BLaER1 (cell line): ENCODE measurements at regions not wholly inside any gene's neighbourhood (a gene's known extent, or its start where the extent isn't known, plus 50 kb on each side); places are given as distances from the start of the nearest gene placed in this dataset.
"Not testable (repeated sequence)": the region's sequence is repeated elsewhere in the genome, so short reads cannot be mapped to it uniquely, and the experiment has no call there.

Source experiments
- H3K27ac ChIP-seq: shearing (Covaris generic); formaldehyde crosslinking; 2 replicates; pipeline ENCODE4 v1.8.1; 2022
- H3K27me3 ChIP-seq: shearing (Covaris generic); formaldehyde crosslinking; 2 replicates; pipeline ENCODE4 v1.8.1; 2022
- H3K36me3 ChIP-seq: shearing (Covaris generic); formaldehyde crosslinking; 2 replicates; pipeline ENCODE4 v1.8.1; 2022
- H3K4me1 ChIP-seq: shearing (Covaris generic); formaldehyde crosslinking; 2 replicates; pipeline ENCODE4 v1.8.1; 2022
- H3K4me2 ChIP-seq: shearing (Covaris generic); formaldehyde crosslinking; 2 replicates; pipeline ENCODE4 v1.8.1; 2022
- H3K4me3 ChIP-seq: shearing (Covaris generic); formaldehyde crosslinking; 2 replicates; pipeline ENCODE4 v1.8.1; 2022
- H3K9ac ChIP-seq: shearing (Covaris generic); formaldehyde crosslinking; 2 replicates; pipeline ENCODE4 v1.8.1; 2022
- H3K9me3 ChIP-seq: shearing (Covaris generic); formaldehyde crosslinking; 2 replicates; pipeline ENCODE4 v1.8.1; 2022
- H4K20me1 ChIP-seq: shearing (Covaris generic); formaldehyde crosslinking; 2 replicates; pipeline ENCODE4 v1.8.1; 2022
- Cebpa-rat ChIP-seq: shearing (Covaris generic); IDR thresholded peaks from 2 replicates; pipeline ENCODE4 v1.8.1; 2022

DNA sequence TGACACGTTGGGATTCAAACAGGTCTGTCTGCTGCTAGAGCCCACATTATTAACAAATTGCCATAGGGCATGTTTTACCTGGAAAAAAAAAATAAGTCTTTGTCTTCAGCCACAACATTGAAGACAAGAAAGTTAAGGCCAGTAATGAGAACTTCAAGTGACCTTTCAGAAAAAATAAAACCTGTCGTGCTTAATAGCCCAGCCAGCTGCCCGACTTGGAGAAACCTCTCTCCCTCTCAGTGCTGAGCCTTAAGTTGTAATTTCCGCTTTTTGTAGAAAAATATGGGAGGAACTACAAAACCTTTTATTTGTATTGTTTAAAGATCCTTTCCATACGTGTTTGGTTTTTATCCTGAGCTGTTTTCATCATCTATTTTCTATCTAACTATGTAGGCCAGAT lies 454.3 kb upstream of the SLITRK6 start:
- H3K9ac ChIP-seq, H3K27ac ChIP-seq, H3K9me3 ChIP-seq, H3K36me3 ChIP-seq, H3K4me2 ChIP-seq, H4K20me1 ChIP-seq, H3K4me1 ChIP-seq, H3K4me3 ChIP-seq, H3K27me3 ChIP-seq: not testable (repeated sequence)

DNA sequence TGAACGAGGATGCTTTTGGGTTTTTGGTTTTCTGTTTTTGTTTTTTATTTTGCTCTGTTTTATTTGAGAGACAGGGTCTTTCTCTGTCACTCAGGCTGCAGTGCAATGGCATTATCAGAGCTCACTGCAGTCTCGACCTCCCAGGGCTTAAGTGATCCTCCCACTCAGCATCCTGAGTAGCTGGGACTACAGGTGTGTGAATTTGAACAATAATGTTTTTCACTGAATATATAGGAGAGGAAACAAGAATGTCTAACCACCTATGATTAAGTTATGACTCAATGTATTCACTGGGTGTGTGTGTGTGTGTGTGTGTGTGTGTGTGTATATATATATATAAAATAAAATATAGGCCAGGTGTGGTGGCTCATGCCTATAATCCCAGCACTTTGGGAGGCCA lies 456.6 kb upstream of the SLITRK6 start:
- H3K4me3 ChIP-seq, H3K36me3 ChIP-seq, H4K20me1 ChIP-seq, H3K27ac ChIP-seq, H3K27me3 ChIP-seq, H3K9ac ChIP-seq, H3K9me3 ChIP-seq, H3K4me2 ChIP-seq, H3K4me1 ChIP-seq: not testable (repeated sequence)

DNA sequence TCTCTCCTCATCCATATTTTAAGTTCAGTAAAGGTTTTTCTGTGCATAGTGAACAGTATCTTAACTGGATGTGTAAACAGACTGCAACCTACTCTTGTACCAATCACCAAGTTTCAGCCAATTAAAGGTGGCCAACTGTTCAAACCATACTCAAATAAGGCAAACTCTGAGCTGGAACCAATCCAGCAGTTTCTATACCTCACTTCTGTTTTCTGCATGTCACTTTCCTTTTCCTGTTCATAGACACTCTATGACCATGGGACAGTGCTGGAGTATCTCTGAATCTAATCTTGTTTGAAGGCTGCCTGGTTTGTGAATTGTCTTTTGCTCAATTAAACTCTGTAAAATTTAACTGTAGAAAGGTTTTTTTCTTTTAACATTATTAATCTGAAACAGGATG lies 470.3 kb upstream of the SLITRK6 start:
- H3K9ac ChIP-seq, result no peak overlapping the region
- no peak overlapping the region for H3K27ac ChIP-seq
- H3K9me3 ChIP-seq, result no peaks in the 10 kb centered on the region
- H3K4me1 ChIP-seq, result no peaks in the 10 kb centered on the region
- TF ChIP-seq Cebpa-rat, result no peak
- no peaks in the 10 kb centered on the region for H4K20me1 ChIP-seq
- H3K36me3 ChIP-seq, result no peaks in the 10 kb centered on the region
- no peak overlapping the region for H3K4me3 ChIP-seq
- no peak overlapping the region for H3K4me2 ChIP-seq
- no peaks in the 10 kb centered on the region for H3K27me3 ChIP-seq

DNA sequence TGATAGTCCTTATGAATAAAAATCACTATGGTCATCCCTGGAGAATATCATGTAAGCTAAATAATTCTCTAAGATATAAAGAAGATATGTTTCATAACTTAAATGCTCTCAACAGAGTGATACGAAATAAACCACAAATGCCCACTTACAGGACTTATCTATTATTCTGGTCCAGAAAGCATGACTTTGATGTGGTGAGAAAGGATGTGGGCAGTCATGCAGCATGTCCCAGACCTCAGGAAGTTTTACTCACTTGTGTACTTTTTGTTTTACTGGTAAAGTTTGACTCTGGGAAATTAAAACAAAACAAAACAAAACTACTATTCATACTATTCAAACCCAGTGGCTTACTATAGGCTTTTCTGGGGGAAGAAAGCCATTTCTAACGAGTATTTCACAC lies 483.2 kb upstream of the SLITRK6 start:
- Histone ChIP-seq H3K36me3 (no peaks in the 10 kb centered on the region), H3K4me2 (peak overlapping the region; percentile 45), H4K20me1 (no peaks in the 10 kb centered on the region), H3K4me3 (no peak overlapping the region), H3K9ac (no peak overlapping the region), H3K27ac (no peak overlapping the region), H3K4me1 (peaks cover 13% of the 10 kb centered on the region), H3K27me3 (no peaks in the 10 kb centered on the region), H3K9me3 (no peaks in the 10 kb centered on the region)
- TF ChIP-seq Cebpa-rat, result no peak

DNA sequence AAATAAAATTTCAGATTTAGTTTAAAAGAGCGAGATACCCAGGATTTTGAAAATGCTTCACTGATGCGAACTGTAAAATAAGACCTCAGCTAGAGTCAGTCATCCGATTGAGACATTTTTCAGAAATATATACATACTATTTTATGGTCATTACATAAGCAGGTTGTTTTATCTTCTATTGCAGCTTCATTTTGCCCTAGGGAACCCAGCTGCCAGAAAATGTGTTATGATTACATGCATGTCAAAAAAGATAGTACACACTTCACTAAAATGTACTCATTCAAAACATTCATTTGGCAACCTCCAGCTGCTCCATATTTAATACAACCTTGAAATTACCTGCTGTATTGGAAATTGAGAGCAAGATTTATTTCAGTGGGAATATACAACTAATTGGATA lies 483.8 kb upstream of the SLITRK6 start:
- H3K4me3 ChIP-seq, result no peak overlapping the region
- 0 out of 2 replicates have a peak overlapping the region, but pooled peaks have one; percentile 45 for H3K4me2 ChIP-seq
- H3K4me1 ChIP-seq, result peaks cover 13% of the 10 kb centered on the region

DNA sequence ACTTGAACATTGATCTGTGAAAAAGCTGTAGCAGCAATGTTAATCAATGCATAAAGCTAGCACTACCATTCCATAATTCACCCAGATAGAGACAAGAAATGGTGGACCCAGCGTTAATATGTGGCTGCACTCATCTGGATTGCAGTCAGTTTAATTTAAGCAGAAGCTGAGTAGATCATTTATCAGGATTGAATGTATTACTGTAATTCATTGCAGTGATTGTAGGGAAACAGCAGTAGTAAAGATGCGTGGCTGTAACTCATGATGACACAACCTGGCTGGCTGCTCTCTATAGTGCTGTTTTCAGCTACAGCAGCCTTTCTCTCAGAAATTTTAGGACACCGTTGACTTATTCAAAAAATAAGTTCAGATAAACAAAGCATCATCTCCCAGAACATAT lies 499.5 kb upstream of the SLITRK6 start:
- Histone ChIP-seq H3K4me3 (no peak overlapping the region), H3K4me1 (no peaks in the 10 kb centered on the region), H3K27me3 (no peaks in the 10 kb centered on the region), H4K20me1 (no peaks in the 10 kb centered on the region), H3K36me3 (no peaks in the 10 kb centered on the region), H3K9me3 (no peaks in the 10 kb centered on the region), H3K27ac (no peak overlapping the region), H3K9ac (no peak overlapping the region), H3K4me2 (no peak overlapping the region)
- TF ChIP-seq Cebpa-rat, result no peak

More for the DNA sequence above, 483.8 kb upstream of the SLITRK6 start:
- Histone ChIP-seq H4K20me1 (no peaks in the 10 kb centered on the region), H3K27ac (no peak overlapping the region), H3K9me3 (no peaks in the 10 kb centered on the region), H3K36me3 (no peaks in the 10 kb centered on the region), H3K9ac (no peak overlapping the region), H3K27me3 (no peaks in the 10 kb centered on the region)
- TF ChIP-seq Cebpa-rat, result no peak

DNA sequence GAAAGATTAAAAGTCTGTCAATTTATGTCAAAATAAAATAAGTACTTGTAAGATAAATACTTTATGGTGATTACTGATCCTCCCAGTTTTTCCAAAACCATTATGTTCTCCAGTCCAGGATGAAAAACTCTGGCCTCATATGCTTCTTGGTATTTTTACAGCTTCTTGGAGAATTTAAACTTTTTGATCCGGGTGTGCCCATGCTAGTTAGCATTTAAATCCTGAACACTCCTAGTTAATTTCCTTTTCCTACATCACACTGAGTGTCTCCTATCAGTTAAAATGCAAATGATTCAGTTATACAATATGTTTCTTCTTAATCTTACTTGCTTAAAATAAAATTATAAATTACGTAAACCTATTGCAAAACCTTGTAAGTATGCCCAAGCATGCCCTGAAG lies 499.9 kb upstream of the SLITRK6 start:
- H3K9me3 ChIP-seq, result no peaks in the 10 kb centered on the region
- no peaks in the 10 kb centered on the region for H3K4me1 ChIP-seq
- H3K27me3 ChIP-seq, result no peaks in the 10 kb centered on the region
- H3K4me3 ChIP-seq, result no peak overlapping the region
- no peaks in the 10 kb centered on the region for H3K36me3 ChIP-seq
- H3K9ac ChIP-seq, result no peak overlapping the region
- TF ChIP-seq Cebpa-rat, result no peak
- no peak overlapping the region for H3K27ac ChIP-seq
- no peak overlapping the region for H3K4me2 ChIP-seq
- no peaks in the 10 kb centered on the region for H4K20me1 ChIP-seq

DNA sequence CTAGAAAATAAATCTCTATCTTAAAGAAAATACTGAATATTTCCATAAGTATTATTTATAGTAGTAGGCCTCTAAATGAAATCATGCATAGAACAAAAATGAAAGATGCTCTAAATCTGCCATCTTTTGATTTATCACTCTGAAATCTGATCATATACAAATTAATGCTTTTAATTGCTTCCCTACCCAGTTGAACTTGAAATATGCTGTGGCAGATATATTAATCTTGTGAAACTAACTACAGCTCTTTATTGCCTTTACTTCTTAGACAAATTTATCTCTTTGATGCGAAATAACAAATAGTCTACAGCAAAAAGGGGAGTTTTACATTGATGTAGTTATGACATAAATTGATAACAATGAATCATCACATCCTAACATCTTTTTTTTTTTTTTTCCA lies 510.7 kb upstream of the SLITRK6 start:
- Histone ChIP-seq H3K4me3 (no peak overlapping the region), H3K4me2 (no peak overlapping the region), H3K9me3 (no peaks in the 10 kb centered on the region), H4K20me1 (no peaks in the 10 kb centered on the region), H3K27me3 (no peaks in the 10 kb centered on the region), H3K9ac (no peak overlapping the region), H3K27ac (no peak overlapping the region), H3K36me3 (no peaks in the 10 kb centered on the region), H3K4me1 (no peaks in the 10 kb centered on the region)
- no peak for TF ChIP-seq Cebpa-rat

DNA sequence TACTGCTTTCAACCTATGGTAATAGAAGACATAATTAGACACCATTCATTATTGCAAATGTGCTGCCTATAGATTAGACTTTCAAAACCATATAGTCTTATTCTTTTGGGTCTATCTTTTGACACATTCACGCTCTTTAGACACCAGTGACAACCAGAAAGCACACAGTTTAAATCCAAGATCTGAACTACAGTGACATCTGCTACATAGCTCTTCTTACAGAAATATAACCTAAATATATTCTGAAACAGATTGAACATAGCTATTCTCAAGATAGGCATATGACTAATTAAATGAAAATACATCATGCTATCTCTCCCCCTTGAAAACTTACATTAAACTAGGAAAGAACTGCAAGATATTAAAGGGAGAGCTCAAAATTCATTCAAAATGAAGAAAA lies 514.2 kb upstream of the SLITRK6 start:
- H3K4me3 ChIP-seq, result no peak overlapping the region
- H3K27me3 ChIP-seq, result no peaks in the 10 kb centered on the region
- H3K27ac ChIP-seq, result no peak overlapping the region
- TF ChIP-seq Cebpa-rat, result no peak
- H3K9ac ChIP-seq, result no peak overlapping the region
- no peaks in the 10 kb centered on the region for H4K20me1 ChIP-seq
- H3K4me1 ChIP-seq, result peaks cover 5% of the 10 kb centered on the region; the same call in 1 of the 2 replicates
- H3K4me2 ChIP-seq, result no peak overlapping the region
- H3K9me3 ChIP-seq, result no peaks in the 10 kb centered on the region
- no peaks in the 10 kb centered on the region for H3K36me3 ChIP-seq

DNA sequence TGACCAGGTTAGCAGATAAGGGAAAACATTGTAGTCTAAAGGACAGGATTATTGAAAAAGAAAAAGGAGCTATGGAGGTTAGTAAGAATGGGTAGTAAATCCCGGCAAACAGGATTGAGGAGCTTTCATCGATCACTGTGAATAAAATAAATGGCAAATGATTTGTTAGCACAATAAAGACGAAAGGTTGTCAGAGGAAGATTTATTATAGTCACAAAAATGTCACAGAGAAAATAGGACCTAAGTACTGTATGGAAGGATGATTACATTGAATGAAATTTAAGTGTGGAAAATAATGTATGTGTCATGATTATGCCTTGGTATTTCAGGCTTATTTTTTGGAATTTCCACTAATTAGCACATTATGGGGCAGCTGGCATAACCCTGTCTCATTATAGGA lies 519.2 kb upstream of the SLITRK6 start:
- H3K4me1 ChIP-seq, result peaks cover 5% of the 10 kb centered on the region; the same call in 1 of the 2 replicates
- H3K27ac ChIP-seq, result no peak overlapping the region
- no peak for TF ChIP-seq Cebpa-rat
- H3K27me3 ChIP-seq, result no peaks in the 10 kb centered on the region
- H4K20me1 ChIP-seq, result no peaks in the 10 kb centered on the region
- H3K36me3 ChIP-seq, result no peaks in the 10 kb centered on the region
- no peaks in the 10 kb centered on the region for H3K9me3 ChIP-seq
- no peak overlapping the region for H3K4me2 ChIP-seq
- H3K9ac ChIP-seq, result no peak overlapping the region
- H3K4me3 ChIP-seq, result no peak overlapping the region

DNA sequence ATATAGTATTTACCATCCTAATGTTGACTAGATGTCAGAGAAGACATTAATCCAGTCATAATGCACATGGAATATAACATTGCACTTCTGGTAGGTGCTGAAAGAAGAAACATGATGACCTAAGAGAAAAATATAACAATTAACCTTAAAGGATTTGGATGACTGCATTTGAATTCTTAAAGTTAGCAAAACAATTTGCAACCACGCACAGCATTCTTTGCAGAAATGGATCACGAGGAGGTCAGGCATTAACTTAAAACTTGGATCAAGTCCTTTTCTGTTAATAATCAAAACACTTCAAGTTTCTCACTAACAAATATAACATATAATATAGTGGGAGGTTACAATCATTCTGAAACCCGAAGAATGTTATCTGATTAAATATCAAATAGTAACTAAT lies 525.0 kb upstream of the SLITRK6 start:
- no peak overlapping the region for H3K27ac ChIP-seq

More for the DNA sequence above, 525.0 kb upstream of the SLITRK6 start:
- TF ChIP-seq Cebpa-rat, result no peak
- Histone ChIP-seq H3K4me1 (no peaks in the 10 kb centered on the region), H3K27me3 (no peaks in the 10 kb centered on the region), H3K36me3 (no peaks in the 10 kb centered on the region), H3K4me2 (no peak overlapping the region), H4K20me1 (no peaks in the 10 kb centered on the region), H3K4me3 (no peak overlapping the region), H3K9ac (no peak overlapping the region), H3K9me3 (no peaks in the 10 kb centered on the region)
